Gastroesophageal sphincter (tissue), 4 donors: ENCODE measurements at regions not wholly inside any gene's neighbourhood (a gene's known extent, or its start where the extent isn't known, plus 50 kb on each side); places are given as distances from the start of the nearest gene placed in this dataset.

Source experiments
- ATAC-seq: fragments of 150-250 bp; one replicate; pipeline ENCODE4 v1.9.1; 2016; ENCODE audit warnings: mild to moderate bottlenecking, moderate library complexity
- H3K27ac ChIP-seq, 4 donors: fragments of 200-600 bp; sonication (generic) in 3 of 4; 1 replicate in 3 of 4; 2 replicates in 1 of 4; pipeline ENCODE4 v1.5.1; 2016 to 2019
- H3K27me3 ChIP-seq: fragments of 200-600 bp; sonication (generic); one replicate; pipeline ENCODE4 v1.5.1; 2019
- H3K36me3 ChIP-seq, 2 donors: fragments of 200-600 bp; sonication (generic); one replicate each; pipeline ENCODE4 v1.5.1; 2019; ENCODE audit warnings: control low read depth in 1 of 2
- H3K4me1 ChIP-seq, 3 donors: fragments of 200-600 bp; sonication (generic); 1 replicate in 2 of 3; 2 replicates in 1 of 3; pipeline ENCODE4 v1.5.1; 2016 to 2019; ENCODE audit warnings: control low read depth in 2 of 3
- H3K4me3 ChIP-seq, 2 donors: fragments of 200-600 bp; sonication (generic); one replicate each; pipeline ENCODE4 v1.5.1; 2019; ENCODE audit warnings: mild to moderate bottlenecking in 1 of 2, moderate library complexity in 1 of 2
- H3K9me3 ChIP-seq, 3 donors: fragments of 200-600 bp; sonication (generic); one replicate each; pipeline ENCODE4 v1.5.1; 2017 to 2019; ENCODE audit warnings: control low read depth in 2 of 3
- EP300 ChIP-seq: sonication (generic); formaldehyde crosslinking; IDR thresholded peaks from one replicate; pipeline ENCODE4 v1.6.1; 2017; ENCODE audit warnings: antibody characterized with exemption, mild to moderate bottlenecking
- POLR2A ChIP-seq, 2 donors: fragments of 450-650 bp; IDR thresholded peaks; one replicate each; pipeline ENCODE4 v1.6.1; 2017; ENCODE audit warnings: antibody characterized with exemption in 2 of 2, mild to moderate bottlenecking in 2 of 2, moderate library complexity in 1 of 2
- POLR2AphosphoS5 ChIP-seq: sonication (generic); formaldehyde crosslinking; IDR thresholded peaks from one replicate; pipeline ENCODE4 v1.6.1; 2017; ENCODE audit warnings: antibody characterized with exemption
- WGBS, 2 donors: methylation state at CpG; one replicate each; pipeline ENCODE4 v1.1.5; 2018; ENCODE audit warnings: low coverage in 1 of 2; 5-methylcytosine and 5-hydroxymethylcytosine counted together
- TF ChIP-seq, protein P1 (sequence below), 4 experiments: fragments of 200-600 bp in 2 of 4; fragments of 450-650 bp in 2 of 4; sonication (generic) in 1 of 4; IDR thresholded peaks; one replicate each; pipeline ENCODE4 v1.5.1; 2017 to 2019; ENCODE audit warnings: antibody characterized with exemption in 4 of 4, mild to moderate bottlenecking in 2 of 4, moderate library complexity in 2 of 4

DNA sequence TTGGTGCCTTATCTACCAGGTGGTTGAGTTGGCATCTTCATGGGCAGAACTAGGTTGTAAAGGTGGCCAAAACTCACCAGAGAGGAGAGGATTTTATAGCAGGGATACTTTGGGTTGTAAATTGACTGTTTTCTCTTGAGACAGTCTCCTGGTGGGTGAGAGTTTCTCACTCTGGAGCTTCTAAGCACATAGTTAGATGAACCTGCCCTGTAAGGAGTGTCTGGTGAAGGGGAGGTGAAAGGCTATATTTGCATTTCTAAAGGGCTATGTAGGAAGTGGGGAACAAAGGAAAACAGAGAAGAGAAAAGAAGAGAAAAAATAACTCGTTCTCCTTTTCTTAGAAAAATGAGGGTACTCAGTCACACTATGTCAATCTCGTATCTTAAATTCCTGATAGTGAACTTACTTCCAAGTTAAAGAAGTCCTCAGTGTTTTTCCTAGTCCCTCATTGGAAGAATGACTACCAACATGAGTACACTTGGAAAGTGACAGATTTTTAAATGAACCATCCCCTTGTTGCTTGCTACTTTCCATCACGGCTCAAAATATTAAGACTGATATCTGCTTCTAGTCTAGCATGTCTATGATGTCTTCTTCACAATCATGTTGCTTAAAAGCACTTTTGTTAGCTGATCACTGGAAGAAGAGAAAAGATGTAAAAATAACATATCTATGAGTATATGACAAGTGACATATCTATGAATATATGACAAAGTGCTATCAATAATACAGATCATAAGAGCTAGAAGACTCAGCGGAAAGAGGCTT is 113.8 kb upstream of the P2RY1 start:
- WGBS, 2 donors: 81 to 85% methylated on average over 4 of the region's 4 CpGs
- no peak for TF ChIP-seq POLR2AphosphoS5
- TF ChIP-seq, protein P1, sequence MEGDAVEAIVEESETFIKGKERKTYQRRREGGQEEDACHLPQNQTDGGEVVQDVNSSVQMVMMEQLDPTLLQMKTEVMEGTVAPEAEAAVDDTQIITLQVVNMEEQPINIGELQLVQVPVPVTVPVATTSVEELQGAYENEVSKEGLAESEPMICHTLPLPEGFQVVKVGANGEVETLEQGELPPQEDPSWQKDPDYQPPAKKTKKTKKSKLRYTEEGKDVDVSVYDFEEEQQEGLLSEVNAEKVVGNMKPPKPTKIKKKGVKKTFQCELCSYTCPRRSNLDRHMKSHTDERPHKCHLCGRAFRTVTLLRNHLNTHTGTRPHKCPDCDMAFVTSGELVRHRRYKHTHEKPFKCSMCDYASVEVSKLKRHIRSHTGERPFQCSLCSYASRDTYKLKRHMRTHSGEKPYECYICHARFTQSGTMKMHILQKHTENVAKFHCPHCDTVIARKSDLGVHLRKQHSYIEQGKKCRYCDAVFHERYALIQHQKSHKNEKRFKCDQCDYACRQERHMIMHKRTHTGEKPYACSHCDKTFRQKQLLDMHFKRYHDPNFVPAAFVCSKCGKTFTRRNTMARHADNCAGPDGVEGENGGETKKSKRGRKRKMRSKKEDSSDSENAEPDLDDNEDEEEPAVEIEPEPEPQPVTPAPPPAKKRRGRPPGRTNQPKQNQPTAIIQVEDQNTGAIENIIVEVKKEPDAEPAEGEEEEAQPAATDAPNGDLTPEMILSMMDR (IDR thresholded peaks at IDR 0.05): no peak
- no peak for TF ChIP-seq POLR2A (IDR thresholded peaks at IDR 0.05)
- no peak for TF ChIP-seq EP300
- Histone ChIP-seq H3K4me1 (no peaks in the 10 kb centered on the region), H3K27me3 (no peaks in the 10 kb centered on the region), H3K9me3 (peaks cover 0 to 7% (median 0%) of the 10 kb centered on the region in 3 donors), H3K36me3 (no peaks in the 10 kb centered on the region), H3K27ac (no peak overlapping the region), H3K4me3 (no peak overlapping the region)
- no peak for ATAC-seq

DNA sequence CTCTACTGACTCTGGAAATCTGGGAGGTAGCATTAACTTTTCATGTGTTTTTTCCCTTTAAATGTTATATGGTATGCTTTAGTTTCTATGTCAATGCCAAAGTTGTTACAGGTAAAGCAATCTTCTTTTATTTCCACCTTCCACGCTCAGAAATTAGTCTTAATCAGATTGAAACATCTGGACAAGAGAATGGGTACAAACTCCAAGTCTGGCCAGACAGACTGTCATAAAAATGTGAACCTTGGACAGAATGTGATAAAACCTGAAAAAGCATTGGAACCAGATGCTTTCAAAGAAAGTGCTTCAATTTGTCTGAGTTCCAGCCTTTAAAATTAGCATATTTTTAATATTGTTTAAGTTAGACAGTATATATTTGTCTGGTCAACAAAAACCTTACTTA is 110.7 kb upstream of the P2RY1 start:
- no peak for TF ChIP-seq POLR2AphosphoS5
- TF ChIP-seq EP300: no peak
- TF ChIP-seq, protein P1 (IDR thresholded peaks at IDR 0.05): no peak
- TF ChIP-seq POLR2A (IDR thresholded peaks at IDR 0.05): no peak
- Histone ChIP-seq H3K27me3 (no peaks in the 10 kb centered on the region), H3K9me3 (peaks cover 0 to 7% (median 0%) of the 10 kb centered on the region in 3 donors), H3K4me1 (no peaks in the 10 kb centered on the region), H3K27ac (no peak overlapping the region), H3K36me3 (no peaks in the 10 kb centered on the region), H3K4me3 (no peak overlapping the region)
- WGBS, 2 donors: 91% methylated on average over 1 of the region's 1 CpG; no CpG with 5 or more reads in 1 of the 2 donors
- ATAC-seq: no peak

DNA sequence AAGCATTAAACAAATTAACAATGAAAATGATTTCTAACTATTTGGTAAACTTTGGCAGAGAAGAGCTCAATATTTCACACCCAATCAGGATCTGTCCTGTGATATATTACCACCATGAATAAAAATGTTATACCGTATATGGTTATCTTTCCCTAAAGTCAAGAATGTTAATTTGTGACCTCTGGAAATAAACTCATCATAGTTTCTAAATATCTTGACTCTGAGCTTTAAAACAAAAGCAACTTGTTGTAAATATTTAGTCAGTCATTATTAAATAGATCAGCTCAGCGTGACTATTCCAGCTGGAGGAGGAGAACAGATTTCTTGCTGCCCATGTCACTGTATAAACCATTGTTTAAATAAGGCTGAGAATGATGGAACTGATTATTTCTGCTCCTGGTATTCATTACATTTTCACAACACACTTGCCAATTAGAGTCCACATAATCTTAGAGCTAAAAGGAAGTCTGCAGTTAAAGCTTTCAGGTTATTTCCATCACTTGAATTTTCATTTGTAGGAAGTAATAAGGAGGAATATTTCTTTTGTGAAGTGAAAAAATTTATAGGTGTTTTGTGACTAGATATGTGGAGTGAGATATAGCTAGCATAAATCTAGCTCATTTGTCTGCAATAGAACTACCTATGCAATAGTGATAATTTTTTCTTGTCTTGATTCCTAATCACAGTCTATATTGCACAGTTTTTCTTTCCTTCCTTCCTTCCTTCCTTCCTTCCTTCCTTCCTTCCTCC is 106.5 kb upstream of the P2RY1 start:
- WGBS, 2 donors: 18 to 20% methylated on average over 2 of the region's 2 CpGs
- H3K27me3 ChIP-seq: no peaks in the 10 kb centered on the region
- H3K36me3 ChIP-seq: no peaks in the 10 kb centered on the region
- TF ChIP-seq, protein P1 (IDR thresholded peaks at IDR 0.05): no peak
- no peak for TF ChIP-seq POLR2A (IDR thresholded peaks at IDR 0.05)
- no peak for TF ChIP-seq EP300
- TF ChIP-seq POLR2AphosphoS5: no peak
- no peaks in the 10 kb centered on the region for H3K4me1 ChIP-seq
- H3K9me3 ChIP-seq: no peaks in the 10 kb centered on the region
- no peak overlapping the region for H3K27ac ChIP-seq
- no peak for ATAC-seq
- H3K4me3 ChIP-seq: no peak overlapping the region

DNA sequence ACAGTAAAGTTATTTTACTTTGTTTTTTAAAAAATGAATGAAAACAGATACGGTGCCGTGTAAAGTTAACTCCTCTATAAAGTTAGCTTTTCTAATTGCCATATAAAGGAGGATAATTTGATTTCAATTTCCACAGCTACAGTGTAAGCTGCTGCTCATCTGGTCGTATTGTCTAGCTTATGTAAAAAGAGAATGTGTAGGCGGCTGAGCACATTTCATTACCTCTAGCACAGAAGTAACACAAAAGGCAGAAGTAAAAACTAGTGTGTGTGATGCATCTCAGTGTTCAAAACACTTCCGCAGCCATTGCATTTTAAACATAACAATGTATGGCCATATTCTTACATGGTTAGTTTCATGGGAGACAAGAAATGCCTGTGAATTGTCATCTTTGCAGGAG is 105.0 kb upstream of the P2RY1 start:
- H3K36me3 ChIP-seq: no peaks in the 10 kb centered on the region
- H3K4me3 ChIP-seq: no peak overlapping the region
- TF ChIP-seq EP300 (no peak), POLR2AphosphoS5 (no peak), POLR2A (IDR thresholded peaks at IDR 0.05) (no peak)
- TF ChIP-seq, protein P1 (IDR thresholded peaks at IDR 0.05): no peak
- no peaks in the 10 kb centered on the region for H3K27me3 ChIP-seq
- WGBS, 2 donors: 84 to 85% methylated on average over 4 to 5 of the region's 5 CpGs
- H3K9me3 ChIP-seq: no peaks in the 10 kb centered on the region
- no peaks in the 10 kb centered on the region for H3K4me1 ChIP-seq
- no peak for ATAC-seq
- H3K27ac ChIP-seq: no peak overlapping the region

DNA sequence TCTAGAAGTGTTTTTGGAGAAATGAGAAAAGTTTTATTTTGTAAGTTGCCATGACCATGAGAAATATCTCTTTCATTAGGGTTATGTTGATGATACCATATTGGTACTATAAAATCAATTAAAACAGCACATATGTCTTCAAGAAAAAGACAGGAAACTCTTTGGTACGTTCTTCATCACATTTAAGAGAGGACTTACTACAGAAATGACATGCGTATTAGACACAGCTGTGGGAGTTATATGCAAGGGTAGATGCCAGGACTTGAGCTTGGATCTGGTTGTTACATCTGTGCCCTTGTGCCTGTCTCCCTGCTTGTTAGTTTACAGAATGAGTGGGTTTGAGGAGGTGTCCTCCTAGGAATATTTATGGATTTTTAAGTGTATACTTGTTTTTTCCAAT is 103.4 kb upstream of the P2RY1 start:
- no peak for ATAC-seq
- Histone ChIP-seq H3K4me3 (no peak overlapping the region), H3K4me1 (no peaks in the 10 kb centered on the region), H3K9me3 (no peaks in the 10 kb centered on the region), H3K27me3 (no peaks in the 10 kb centered on the region), H3K27ac (no peak overlapping the region), H3K36me3 (no peaks in the 10 kb centered on the region)
- TF ChIP-seq, protein P1 (IDR thresholded peaks at IDR 0.05): no peak
- TF ChIP-seq EP300 (no peak), POLR2A (IDR thresholded peaks at IDR 0.05) (no peak), POLR2AphosphoS5 (no peak)
- WGBS, 2 donors: 91 to 94% methylated on average over 2 of the region's 2 CpGs
